Neural progenitor cell (in vitro differentiated cells): ENCODE measurements at regions not wholly inside any gene's neighbourhood (a gene's known extent, or its start where the extent isn't known, plus 50 kb on each side); places are given as distances from the start of the nearest gene placed in this dataset.

ENCODE experiments used
- CTCF ChIP-seq: fragments of 200-600 bp; sonication (generic); IDR thresholded peaks from 2 replicates; pipeline ENCODE4 v1.5.1; 2017; ENCODE audit warnings: antibody characterized with exemption, mild to moderate bottlenecking
- EZH2 ChIP-seq: fragments of 200-600 bp; sonication (generic); IDR thresholded peaks from 2 replicates; pipeline ENCODE4 v1.6.1; 2017; ENCODE audit warnings: antibody characterized with exemption, mild to moderate bottlenecking, moderate library complexity
- EZH2phosphoT487 ChIP-seq: fragments of 200-600 bp; sonication (generic); IDR thresholded peaks from 2 replicates; pipeline ENCODE4 v1.6.1; 2017; ENCODE audit warnings: antibody characterized with exemption

GRCh38 chr1:182293119-182293589 lies 98.4 kb downstream of the GLUL start:
- no peak for TF ChIP-seq CTCF
- no peak for TF ChIP-seq EZH2
- TF ChIP-seq EZH2phosphoT487, result no peak
